Right lobe of liver (tissue), 6 donors: ENCODE measurements at regions not wholly inside any gene's neighbourhood (a gene's known extent, or its start where the extent isn't known, plus 50 kb on each side); places are given as distances from the start of the nearest gene placed in this dataset.

Experiments
- ATAC-seq, 4 donors: fragments of 200-7000 bp; cut with Tn5 transposase; one replicate each; pipeline ENCODE4 v1.9.1; 2020; ENCODE audit warnings: mild to moderate bottlenecking in 4 of 4, moderate library complexity in 4 of 4
- DNase-seq, 3 donors: peaks; one replicate each; pipeline ENCODE4 v3.0.0-alpha.2; 2020
- H3K27ac ChIP-seq, 3 donors: fragments of 200-600 bp; one replicate each; pipeline ENCODE4 v1.8.0; 2022
- H3K27me3 ChIP-seq, 2 donors: fragments of 200-600 bp; one replicate each; pipeline ENCODE4 v1.8.0; 2022
- H3K36me3 ChIP-seq, 4 donors: fragments of 200-600 bp; sonication (generic) in 1 of 4; one replicate each; pipeline versions ENCODE4 v1.5.1 to v1.8.0; 2017 to 2022; ENCODE audit warnings: control low read depth in 1 of 4
- H3K4me1 ChIP-seq, 4 donors: fragments of 200-600 bp; sonication (generic) in 1 of 4; one replicate each; pipeline versions ENCODE4 v1.5.1 to v1.8.0; 2017 to 2022; ENCODE audit warnings: control low read depth in 1 of 4
- H3K4me3 ChIP-seq, 3 donors: fragments of 200-600 bp; one replicate each; pipeline ENCODE4 v1.8.0; 2022
- H3K9me3 ChIP-seq, 4 donors: fragments of 200-600 bp; sonication (generic) in 1 of 4; one replicate each; pipeline versions ENCODE4 v1.5.1 to v1.8.0; 2017 to 2022; ENCODE audit warnings: control low read depth in 1 of 4
- CTCF ChIP-seq, 4 donors: fragments of 200-600 bp in 3 of 4; fragments of 450-650 bp in 1 of 4; IDR thresholded peaks; one replicate each; pipeline versions ENCODE4 v1.5.1 to v1.8.0; 2016 to 2022; ENCODE audit warnings: antibody characterized with exemption in 4 of 4, mild to moderate bottlenecking in 2 of 4
- POLR2A ChIP-seq: fragments of 450-650 bp; IDR thresholded peaks from one replicate; pipeline ENCODE4 v1.6.1; 2017; ENCODE audit warnings: antibody characterized with exemption, mild to moderate bottlenecking
- WGBS: methylation state at CpG from one replicate; pipeline ENCODE4 v1.1.6; 2018; ENCODE audit warnings: low coverage, low lambda C conversion rate; ENCODE audit not compliant: insufficient coverage; ENCODE audit errors: missing lambda C conversion rate; 5-methylcytosine and 5-hydroxymethylcytosine counted together
- intact Hi-C, 2 donors: fragments of 100-400 bp; cut with DNase I; formaldehyde crosslinking; loops; one replicate each; pipeline versions ENCODE4 v1.11.2 to v1.14.1; 2022
- donor health status: DM: no; HTN: yes; CAD: no.
- donor health status: DM: no; HTN: no; CAD: no.
- donor health status: DM: no; HTN: no; CAD: no.
- donor health status: DM: no; HTN: yes; CAD: no.
- donor health status: DM: no; HTN: yes; CAD: no.

GRCh38 chr5:2158109-2158508 lies 275.4 kb upstream of the IRX4 start:
- 57% methylated on average over 5 of the region's 5 CpGs for WGBS
- H3K36me3 ChIP-seq, result no peaks in the 10 kb centered on the region
- H3K27ac ChIP-seq, result no peak overlapping the region
- no peak overlapping the region for H3K4me3 ChIP-seq
- H3K9me3 ChIP-seq, result no peaks in the 10 kb centered on the region
- H3K27me3 ChIP-seq, result no peaks in the 10 kb centered on the region
- no peak for ATAC-seq
- TF ChIP-seq POLR2A (no peak), CTCF (IDR thresholded peaks at IDR 0.05) (no peak)
- DNase-seq, result no peak
- H3K4me1 ChIP-seq, result no peaks in the 10 kb centered on the region
- intact Hi-C loops, result no loop called here

DNA sequence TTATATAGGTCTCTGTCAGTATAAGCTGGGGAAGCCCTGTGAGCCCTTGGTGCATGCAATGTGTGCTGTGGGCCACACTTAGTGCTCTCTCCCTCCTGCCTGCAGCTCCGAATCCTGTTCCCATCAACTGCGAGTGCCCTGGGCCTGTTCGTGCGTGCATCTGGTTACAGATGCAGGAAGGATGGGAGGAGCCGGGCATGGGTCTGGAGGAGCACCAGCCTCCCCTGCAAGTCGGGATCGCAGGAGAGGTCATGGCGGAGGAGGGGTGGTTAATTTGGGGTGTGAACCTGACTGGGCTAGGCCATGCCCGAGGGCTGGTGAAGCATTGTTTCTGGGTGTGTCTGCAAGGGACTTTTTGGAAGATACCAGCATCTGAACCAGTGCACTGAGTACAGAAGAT lies 274.6 kb upstream of the IRX4 start:
- DNase-seq (no peak), ATAC-seq (peak in 1 of 4 donors; percentile 9)
- no peaks in the 10 kb centered on the region for H3K27me3 ChIP-seq
- H3K4me1 ChIP-seq, result no peaks in the 10 kb centered on the region
- no peaks in the 10 kb centered on the region for H3K9me3 ChIP-seq
- H3K4me3 ChIP-seq, result no peak overlapping the region
- 75% methylated on average over 7 of the region's 9 CpGs for WGBS
- no peaks in the 10 kb centered on the region for H3K36me3 ChIP-seq
- intact Hi-C loops, result no loop called here
- no peak for TF ChIP-seq POLR2A
- no peak for TF ChIP-seq CTCF (IDR thresholded peaks at IDR 0.05)
- H3K27ac ChIP-seq, result no peak overlapping the region

GRCh38 chr5:2156358-2157059 lies 273.8 kb upstream of the IRX4 start:
- Histone ChIP-seq H3K9me3 (no peaks in the 10 kb centered on the region), H3K4me1 (no peaks in the 10 kb centered on the region), H3K27me3 (no peaks in the 10 kb centered on the region), H3K27ac (no peak overlapping the region), H3K4me3 (no peak overlapping the region), H3K36me3 (no peaks in the 10 kb centered on the region)
- no peak for DNase-seq
- WGBS, result 73% methylated on average over 10 of the region's 14 CpGs
- no peak for ATAC-seq
- intact Hi-C loops, result no loop called here
- TF ChIP-seq POLR2A, result no peak
- TF ChIP-seq CTCF (IDR thresholded peaks at IDR 0.05), result no peak

DNA sequence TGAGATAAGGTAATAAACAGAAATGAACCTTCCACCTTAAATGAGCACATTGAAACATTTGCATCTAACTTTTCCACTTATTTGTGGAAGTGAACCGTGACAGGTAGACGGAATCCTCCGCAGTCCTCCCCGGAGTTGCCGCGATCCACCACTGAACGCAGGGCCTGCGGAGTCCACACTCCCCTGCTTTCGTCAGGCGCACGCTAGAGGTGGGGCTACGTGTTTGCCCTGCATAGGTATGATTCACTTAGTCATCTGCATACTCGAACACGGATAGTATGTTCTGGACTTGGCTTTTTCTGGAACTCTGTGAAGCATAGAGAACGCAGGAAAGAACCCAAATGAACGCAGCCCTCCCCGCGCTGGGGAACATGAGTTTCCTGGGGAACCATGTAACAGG lies 272.8 kb upstream of the IRX4 start:
- no peak overlapping the region for H3K27ac ChIP-seq
- no peaks in the 10 kb centered on the region for H3K36me3 ChIP-seq
- 79% methylated on average over 15 of the region's 18 CpGs for WGBS
- H3K27me3 ChIP-seq, result no peaks in the 10 kb centered on the region
- H3K4me1 ChIP-seq, result no peaks in the 10 kb centered on the region
- DNase-seq (no peak), ATAC-seq (no peak)
- H3K4me3 ChIP-seq, result no peak overlapping the region
- TF ChIP-seq CTCF (IDR thresholded peaks at IDR 0.05) (no peak), POLR2A (no peak)
- no peaks in the 10 kb centered on the region for H3K9me3 ChIP-seq
- intact Hi-C loops, result no loop called here

DNA sequence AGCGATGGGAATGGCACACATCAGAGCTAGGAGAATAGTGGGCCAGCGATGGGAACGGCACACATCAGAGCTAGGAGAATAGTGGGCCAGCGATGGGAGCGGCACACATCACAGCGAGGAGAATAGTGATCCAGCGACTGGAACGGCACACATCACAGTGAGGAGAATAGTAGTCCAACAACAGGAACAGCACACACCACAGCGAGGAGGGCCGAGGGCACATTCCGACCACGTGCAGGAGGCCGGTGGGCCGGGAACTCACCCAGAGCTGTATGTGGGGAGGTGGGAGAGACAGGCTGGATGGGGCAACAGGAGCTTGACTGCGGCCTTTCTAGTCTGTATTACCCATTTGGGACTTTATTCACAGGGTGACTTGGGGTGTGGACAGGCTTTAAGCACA lies 271.1 kb upstream of the IRX4 start:
- Histone ChIP-seq H3K27me3 (no peaks in the 10 kb centered on the region), H3K9me3 (no peaks in the 10 kb centered on the region), H3K4me1 (no peaks in the 10 kb centered on the region), H3K4me3 (no peak overlapping the region), H3K27ac (no peak overlapping the region), H3K36me3 (no peaks in the 10 kb centered on the region)
- DNase-seq (no peak), ATAC-seq (no peak)
- 75% methylated on average over 3 of the region's 15 CpGs for WGBS
- TF ChIP-seq POLR2A, result no peak
- no peak for TF ChIP-seq CTCF (IDR thresholded peaks at IDR 0.05)
- intact Hi-C loops, result no loop called here
